ENCODE measurements at regions not wholly inside any gene's neighbourhood (a gene's known extent, or its start where the extent isn't known, plus 50 kb on each side); places are given as distances from the start of the nearest gene placed in this dataset.

- Mint-ChIP-seq H3K4me3 (no peak overlapping the region), H3K36me3 (no peaks in the 10 kb centered on the region), H3K27ac (no peak overlapping the region), H3K4me1 (peaks cover 4% of the 10 kb centered on the region; the same call in 1 of the 2 replicates), H3K27me3 (ENCODE audit: low read depth) (no peaks in the 10 kb centered on the region), H3K9me3 (no peaks in the 10 kb centered on the region)
- DNase-seq (ENCODE audit: low spot score) = no peak
- ChIA-PET POLR2A (no interaction called here), CTCF (no interaction called here)
- no peak for TF ChIP-seq USF1 (CRISPR knock-in tag; IDR thresholded peaks at IDR 0.05)
- ATAC-seq = no peak
Measured at GRCh38 chrX:25810202-25810601, 327.9 kb upstream of the MAGEB18 start.

DNA sequence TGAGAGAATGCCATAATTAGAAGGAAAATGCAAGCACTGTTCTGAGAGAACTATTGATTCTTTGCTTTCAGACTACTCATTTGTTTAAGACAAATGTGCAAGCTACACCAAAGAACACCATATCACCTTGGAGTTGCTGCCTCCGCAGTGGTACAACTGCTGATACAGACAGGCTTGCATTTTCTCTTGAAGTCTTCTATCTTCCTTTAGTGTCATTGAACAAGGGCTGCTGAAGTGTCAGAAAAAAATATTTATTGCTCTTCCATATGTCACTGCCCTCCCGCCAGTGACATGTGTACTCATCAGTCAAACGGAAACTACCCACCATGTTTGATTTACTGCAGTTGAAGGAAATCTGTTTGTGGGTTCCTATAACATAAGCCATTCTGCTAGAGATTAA, 318.3 kb upstream of the MAGEB18 start:
- no peak for DNase-seq (ENCODE audit: low spot score)
- Mint-ChIP-seq H3K9me3 (no peaks in the 10 kb centered on the region), H3K4me3 (no peak overlapping the region), H3K27me3 (ENCODE audit: low read depth) (no peaks in the 10 kb centered on the region), H3K4me1 (no peaks in the 10 kb centered on the region), H3K27ac (no peak overlapping the region), H3K36me3 (no peaks in the 10 kb centered on the region)
- ATAC-seq = no peak
- CTCF ChIA-PET = no interaction called here
- POLR2A ChIA-PET = no interaction called here
- TF ChIP-seq ZNF219 (CRISPR knock-in tag; IDR thresholded peaks at IDR 0.05; ENCODE audit: borderline replicate concordance) (no peak), SP1 (CRISPR knock-in tag; conservative IDR thresholded peaks at IDR 0.05) (no peak), MAX (CRISPR knock-in tag; IDR thresholded peaks at IDR 0.05) (no peak), ARID4B (CRISPR knock-in tag; IDR thresholded peaks at IDR 0.05; ENCODE audit: borderline replicate concordance) (no peak), ELF4 (CRISPR knock-in tag; IDR thresholded peaks at IDR 0.05; ENCODE audit: low read depth) (no peak), ATF3 (CRISPR knock-in tag; conservative IDR thresholded peaks at IDR 0.05) (no peak), ZNF138 (CRISPR knock-in tag; conservative IDR thresholded peaks at IDR 0.05) (no peak), ZNF425 (CRISPR knock-in tag; conservative IDR thresholded peaks at IDR 0.05) (no peak), ZBTB21 (CRISPR knock-in tag; IDR thresholded peaks at IDR 0.05; ENCODE audit: borderline replicate concordance) (no peak), SOX15 (CRISPR knock-in tag; IDR thresholded peaks at IDR 0.05) (no peak)
- TF ChIP-seq, protein P1, sequence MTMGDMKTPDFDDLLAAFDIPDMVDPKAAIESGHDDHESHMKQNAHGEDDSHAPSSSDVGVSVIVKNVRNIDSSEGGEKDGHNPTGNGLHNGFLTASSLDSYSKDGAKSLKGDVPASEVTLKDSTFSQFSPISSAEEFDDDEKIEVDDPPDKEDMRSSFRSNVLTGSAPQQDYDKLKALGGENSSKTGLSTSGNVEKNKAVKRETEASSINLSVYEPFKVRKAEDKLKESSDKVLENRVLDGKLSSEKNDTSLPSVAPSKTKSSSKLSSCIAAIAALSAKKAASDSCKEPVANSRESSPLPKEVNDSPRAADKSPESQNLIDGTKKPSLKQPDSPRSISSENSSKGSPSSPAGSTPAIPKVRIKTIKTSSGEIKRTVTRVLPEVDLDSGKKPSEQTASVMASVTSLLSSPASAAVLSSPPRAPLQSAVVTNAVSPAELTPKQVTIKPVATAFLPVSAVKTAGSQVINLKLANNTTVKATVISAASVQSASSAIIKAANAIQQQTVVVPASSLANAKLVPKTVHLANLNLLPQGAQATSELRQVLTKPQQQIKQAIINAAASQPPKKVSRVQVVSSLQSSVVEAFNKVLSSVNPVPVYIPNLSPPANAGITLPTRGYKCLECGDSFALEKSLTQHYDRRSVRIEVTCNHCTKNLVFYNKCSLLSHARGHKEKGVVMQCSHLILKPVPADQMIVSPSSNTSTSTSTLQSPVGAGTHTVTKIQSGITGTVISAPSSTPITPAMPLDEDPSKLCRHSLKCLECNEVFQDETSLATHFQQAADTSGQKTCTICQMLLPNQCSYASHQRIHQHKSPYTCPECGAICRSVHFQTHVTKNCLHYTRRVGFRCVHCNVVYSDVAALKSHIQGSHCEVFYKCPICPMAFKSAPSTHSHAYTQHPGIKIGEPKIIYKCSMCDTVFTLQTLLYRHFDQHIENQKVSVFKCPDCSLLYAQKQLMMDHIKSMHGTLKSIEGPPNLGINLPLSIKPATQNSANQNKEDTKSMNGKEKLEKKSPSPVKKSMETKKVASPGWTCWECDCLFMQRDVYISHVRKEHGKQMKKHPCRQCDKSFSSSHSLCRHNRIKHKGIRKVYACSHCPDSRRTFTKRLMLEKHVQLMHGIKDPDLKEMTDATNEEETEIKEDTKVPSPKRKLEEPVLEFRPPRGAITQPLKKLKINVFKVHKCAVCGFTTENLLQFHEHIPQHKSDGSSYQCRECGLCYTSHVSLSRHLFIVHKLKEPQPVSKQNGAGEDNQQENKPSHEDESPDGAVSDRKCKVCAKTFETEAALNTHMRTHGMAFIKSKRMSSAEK (CRISPR knock-in tag; IDR thresholded peaks at IDR 0.05; ENCODE audit: borderline replicate concordance) = no peak
- TF ChIP-seq, protein P2, sequence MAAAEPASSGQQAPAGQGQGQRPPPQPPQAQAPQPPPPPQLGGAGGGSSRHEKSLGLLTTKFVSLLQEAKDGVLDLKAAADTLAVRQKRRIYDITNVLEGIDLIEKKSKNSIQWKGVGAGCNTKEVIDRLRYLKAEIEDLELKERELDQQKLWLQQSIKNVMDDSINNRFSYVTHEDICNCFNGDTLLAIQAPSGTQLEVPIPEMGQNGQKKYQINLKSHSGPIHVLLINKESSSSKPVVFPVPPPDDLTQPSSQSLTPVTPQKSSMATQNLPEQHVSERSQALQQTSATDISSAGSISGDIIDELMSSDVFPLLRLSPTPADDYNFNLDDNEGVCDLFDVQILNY (CRISPR knock-in tag; IDR thresholded peaks at IDR 0.05) = no peak
- TF ChIP-seq, protein P3, sequence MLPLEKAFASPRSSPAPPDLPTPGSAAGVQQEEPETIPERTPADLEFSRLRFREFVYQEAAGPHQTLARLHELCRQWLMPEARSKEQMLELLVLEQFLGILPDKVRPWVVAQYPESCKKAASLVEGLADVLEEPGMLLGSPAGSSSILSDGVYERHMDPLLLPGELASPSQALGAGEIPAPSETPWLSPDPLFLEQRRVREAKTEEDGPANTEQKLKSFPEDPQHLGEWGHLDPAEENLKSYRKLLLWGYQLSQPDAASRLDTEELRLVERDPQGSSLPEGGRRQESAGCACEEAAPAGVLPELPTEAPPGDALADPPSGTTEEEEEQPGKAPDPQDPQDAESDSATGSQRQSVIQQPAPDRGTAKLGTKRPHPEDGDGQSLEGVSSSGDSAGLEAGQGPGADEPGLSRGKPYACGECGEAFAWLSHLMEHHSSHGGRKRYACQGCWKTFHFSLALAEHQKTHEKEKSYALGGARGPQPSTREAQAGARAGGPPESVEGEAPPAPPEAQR (CRISPR knock-in tag; IDR thresholded peaks at IDR 0.05) = no peak
- TF ChIP-seq, protein P4, sequence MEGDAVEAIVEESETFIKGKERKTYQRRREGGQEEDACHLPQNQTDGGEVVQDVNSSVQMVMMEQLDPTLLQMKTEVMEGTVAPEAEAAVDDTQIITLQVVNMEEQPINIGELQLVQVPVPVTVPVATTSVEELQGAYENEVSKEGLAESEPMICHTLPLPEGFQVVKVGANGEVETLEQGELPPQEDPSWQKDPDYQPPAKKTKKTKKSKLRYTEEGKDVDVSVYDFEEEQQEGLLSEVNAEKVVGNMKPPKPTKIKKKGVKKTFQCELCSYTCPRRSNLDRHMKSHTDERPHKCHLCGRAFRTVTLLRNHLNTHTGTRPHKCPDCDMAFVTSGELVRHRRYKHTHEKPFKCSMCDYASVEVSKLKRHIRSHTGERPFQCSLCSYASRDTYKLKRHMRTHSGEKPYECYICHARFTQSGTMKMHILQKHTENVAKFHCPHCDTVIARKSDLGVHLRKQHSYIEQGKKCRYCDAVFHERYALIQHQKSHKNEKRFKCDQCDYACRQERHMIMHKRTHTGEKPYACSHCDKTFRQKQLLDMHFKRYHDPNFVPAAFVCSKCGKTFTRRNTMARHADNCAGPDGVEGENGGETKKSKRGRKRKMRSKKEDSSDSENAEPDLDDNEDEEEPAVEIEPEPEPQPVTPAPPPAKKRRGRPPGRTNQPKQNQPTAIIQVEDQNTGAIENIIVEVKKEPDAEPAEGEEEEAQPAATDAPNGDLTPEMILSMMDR (IDR thresholded peaks at IDR 0.05) = no peak
- TF ChIP-seq, protein P5, sequence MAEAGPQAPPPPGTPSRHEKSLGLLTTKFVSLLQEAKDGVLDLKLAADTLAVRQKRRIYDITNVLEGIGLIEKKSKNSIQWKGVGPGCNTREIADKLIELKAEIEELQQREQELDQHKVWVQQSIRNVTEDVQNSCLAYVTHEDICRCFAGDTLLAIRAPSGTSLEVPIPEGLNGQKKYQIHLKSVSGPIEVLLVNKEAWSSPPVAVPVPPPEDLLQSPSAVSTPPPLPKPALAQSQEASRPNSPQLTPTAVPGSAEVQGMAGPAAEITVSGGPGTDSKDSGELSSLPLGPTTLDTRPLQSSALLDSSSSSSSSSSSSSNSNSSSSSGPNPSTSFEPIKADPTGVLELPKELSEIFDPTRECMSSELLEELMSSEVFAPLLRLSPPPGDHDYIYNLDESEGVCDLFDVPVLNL (CRISPR knock-in tag; IDR thresholded peaks at IDR 0.05; ENCODE audit: borderline replicate concordance, low read depth) = no peak
